ENCODE measurements at regions not wholly inside any gene's neighbourhood (a gene's known extent, or its start where the extent isn't known, plus 50 kb on each side); places are given as distances from the start of the nearest gene placed in this dataset.

DNA sequence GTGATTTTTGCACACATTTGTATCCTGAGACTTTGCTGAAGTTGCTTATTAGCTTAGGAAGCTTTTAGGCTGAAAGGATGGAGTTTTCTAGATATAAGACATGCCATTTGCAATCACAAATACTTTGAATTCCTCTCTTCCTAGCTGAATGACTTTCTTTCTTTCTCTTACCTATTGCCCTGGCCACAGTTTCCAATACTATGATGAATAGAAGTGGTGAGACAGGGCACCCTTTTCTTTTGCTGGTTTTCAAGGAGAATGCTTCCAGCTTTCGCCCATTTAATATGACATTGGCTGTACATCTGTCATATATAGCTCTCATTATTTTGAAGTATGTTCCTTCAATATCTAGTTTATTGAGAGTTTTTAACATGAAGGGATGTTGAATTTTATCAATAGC is 409.6 kb upstream of the EPHA7 start:
- POLR2A ChIA-PET = no interaction called here
- CTCF ChIA-PET = no interaction called here
- H3K4me3 ChIP-seq (ENCODE audit: low read depth, low read length) = no peak overlapping the region
- no peak for DNase-seq (ENCODE audit: low read depth, low spot score)
- no peak for TF ChIP-seq CTCF (IDR thresholded peaks at IDR 0.05; ENCODE audit: insufficient read depth, low read length, missing control alignments)

- TF ChIP-seq CTCF (IDR thresholded peaks at IDR 0.05; ENCODE audit: insufficient read depth, low read length, missing control alignments) = no peak
- CTCF ChIA-PET = no interaction called here
- POLR2A ChIA-PET = no interaction called here
- no peak for DNase-seq (ENCODE audit: low read depth, low spot score)
- no peak overlapping the region for H3K4me3 ChIP-seq (ENCODE audit: low read depth, low read length)
Measured at GRCh38 chr6:93828553-93828952, 409.2 kb upstream of the EPHA7 start.

DNA sequence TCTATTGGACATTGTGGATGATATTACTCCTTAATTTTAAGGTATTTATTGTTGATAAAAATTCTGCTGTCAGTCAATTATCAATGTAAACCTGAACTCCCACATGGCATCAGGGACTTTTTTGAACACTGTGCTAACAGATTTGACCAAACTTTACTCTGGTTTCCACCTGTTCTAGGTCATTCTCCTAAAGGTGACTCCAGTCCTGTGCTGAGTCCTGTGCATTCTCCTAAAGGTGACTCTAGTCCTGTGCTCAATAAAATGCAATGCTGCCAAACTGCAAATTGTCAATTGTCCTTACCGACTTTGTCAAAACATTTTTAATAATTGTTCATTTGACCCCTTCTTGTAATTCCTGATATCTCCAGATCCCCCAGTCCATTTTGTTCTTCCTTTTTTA is 408.4 kb upstream of the EPHA7 start:
- no peak overlapping the region for H3K4me3 ChIP-seq (ENCODE audit: low read depth, low read length)
- no peak for DNase-seq (ENCODE audit: low read depth, low spot score)
- ChIA-PET CTCF (no interaction called here), POLR2A (no interaction called here)
- no peak for TF ChIP-seq CTCF (IDR thresholded peaks at IDR 0.05; ENCODE audit: insufficient read depth, low read length, missing control alignments)

- CTCF ChIA-PET = no interaction called here
- POLR2A ChIA-PET = no interaction called here
- TF ChIP-seq CTCF (IDR thresholded peaks at IDR 0.05; ENCODE audit: insufficient read depth, low read length, missing control alignments) = no peak
Measured at GRCh38 chr6:93825950-93826349, 406.6 kb upstream of the EPHA7 start.

DNA sequence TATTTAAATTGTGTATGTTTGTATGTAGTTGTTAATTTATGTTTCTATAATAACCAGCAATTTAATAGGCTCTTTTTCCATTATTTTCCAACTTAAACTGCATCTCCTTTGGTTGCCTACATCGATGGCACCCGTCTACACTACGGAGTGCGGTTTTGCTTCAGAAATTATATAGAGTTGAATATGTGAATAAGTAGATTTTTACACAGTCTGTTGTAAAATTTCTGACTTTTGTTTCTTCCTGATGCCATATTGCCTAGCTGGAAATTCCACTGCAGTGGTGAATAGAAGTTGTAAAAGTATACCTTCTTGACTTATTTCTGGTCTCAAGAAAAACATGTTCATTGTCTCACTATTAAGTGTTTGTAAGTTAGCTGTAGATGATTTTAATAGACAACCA is 404.1 kb upstream of the EPHA7 start:
- TF ChIP-seq CTCF (IDR thresholded peaks at IDR 0.05; ENCODE audit: insufficient read depth, low read length, missing control alignments) = no peak
- no peak overlapping the region for H3K4me3 ChIP-seq (ENCODE audit: low read depth, low read length)
- CTCF ChIA-PET = no interaction called here
- no peak for DNase-seq (ENCODE audit: low read depth, low spot score)
- POLR2A ChIA-PET = no interaction called here

More at GRCh38 chr6:93825950-93826349, 406.6 kb upstream of the EPHA7 start:
- no peak overlapping the region for H3K4me3 ChIP-seq (ENCODE audit: low read depth, low read length)
- no peak for DNase-seq (ENCODE audit: low read depth, low spot score)

DNA sequence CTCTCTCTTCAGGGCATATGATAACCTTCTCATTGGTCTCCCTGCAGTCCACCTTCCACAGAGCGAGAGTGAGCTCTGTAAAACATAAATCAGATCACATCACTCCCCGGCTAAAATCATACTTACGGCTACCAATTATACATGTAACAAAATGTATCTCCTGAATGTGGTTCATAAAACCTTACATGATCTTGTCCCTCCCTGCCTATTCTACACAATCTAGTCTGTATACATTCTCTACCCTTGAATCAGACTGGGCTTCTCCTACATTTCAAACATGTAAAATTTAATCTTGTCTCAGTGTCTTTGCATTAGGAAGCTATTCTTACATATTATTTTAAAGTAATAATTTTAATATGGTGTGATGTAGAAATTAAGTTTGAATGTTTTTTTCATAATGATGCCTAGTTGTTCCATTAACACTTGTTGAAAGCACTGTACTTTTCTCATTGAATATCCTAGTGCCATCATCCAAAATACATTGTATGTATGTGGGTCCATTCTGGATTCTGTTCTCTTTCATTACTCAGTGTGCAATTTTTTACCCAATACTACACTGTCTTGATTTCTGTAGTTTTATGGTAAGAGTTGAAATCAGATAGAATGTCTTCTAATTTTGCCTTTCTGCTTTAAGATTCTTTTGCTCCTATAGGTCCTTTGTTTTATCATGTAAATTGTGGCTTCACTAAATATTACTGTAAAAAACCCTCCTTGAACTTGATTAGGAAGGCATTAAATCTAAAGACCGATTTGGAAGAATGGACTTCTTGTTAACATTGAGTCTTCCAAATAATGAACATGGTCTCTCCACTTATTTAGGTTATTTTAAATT is 403.3 kb upstream of the EPHA7 start:
- no peak for DNase-seq (ENCODE audit: low read depth, low spot score)
- no peak overlapping the region for H3K4me3 ChIP-seq (ENCODE audit: low read depth, low read length)
- ChIA-PET POLR2A (no interaction called here), CTCF (no interaction called here)
- TF ChIP-seq CTCF (IDR thresholded peaks at IDR 0.05; ENCODE audit: insufficient read depth, low read length, missing control alignments) = no peak
